Stomach smooth muscle (tissue), 2 donors: ENCODE measurements at regions not wholly inside any gene's neighbourhood (a gene's known extent, or its start where the extent isn't known, plus 50 kb on each side); places are given as distances from the start of the nearest gene placed in this dataset.
A peak's percentile ranks its signal among the peaks of the same experiment; 100 is the strongest.
"Not testable (repeated sequence)": the region's sequence is repeated elsewhere in the genome, so short reads cannot be mapped to it uniquely, and the experiment has no call there.

Experiments used
- H3K27ac ChIP-seq: one replicate; pipeline ENCODE4 v1.7.0; 2013; ENCODE audit warnings: mild to moderate bottlenecking, low read length, inconsistent platforms
- H3K27me3 ChIP-seq, 2 donors: one replicate each; pipeline ENCODE4 v1.7.0; 2013; ENCODE audit warnings: low read length in 2 of 2; ENCODE audit not compliant: insufficient read depth in 2 of 2, control insufficient read depth in 1 of 2
- H3K36me3 ChIP-seq, 2 donors: one replicate each; pipeline ENCODE4 v1.7.0; 2013; ENCODE audit warnings: low read length in 2 of 2; ENCODE audit not compliant: control insufficient read depth in 2 of 2, insufficient read depth in 2 of 2
- H3K4me1 ChIP-seq: one replicate; pipeline ENCODE4 v1.7.0; 2013; ENCODE audit warnings: low read length; ENCODE audit not compliant: control insufficient read depth, insufficient read depth
- H3K4me3 ChIP-seq, 2 donors: one replicate each; pipeline ENCODE4 v1.7.0; 2013; ENCODE audit warnings: low read length in 2 of 2
- H3K9ac ChIP-seq, 2 donors: one replicate each; pipeline ENCODE4 v1.7.0; 2013; ENCODE audit warnings: low read length in 2 of 2, mild to moderate bottlenecking in 1 of 2
- H3K9me3 ChIP-seq, 2 donors: one replicate each; pipeline ENCODE4 v1.7.0; 2013; ENCODE audit warnings: low read length in 2 of 2; ENCODE audit not compliant: control insufficient read depth in 2 of 2
- donor health status: healthy.
- donor health status: Pancreatic carcinoma.

GRCh38 chr7:152543799-152544198, 108.0 kb upstream of the KMT2C start:
- Histone ChIP-seq H3K4me3 (no peak overlapping the region), H3K27me3 (no peaks in the 10 kb centered on the region), H3K4me1 (no peaks in the 10 kb centered on the region), H3K27ac (no peak overlapping the region), H3K9me3 (no peaks in the 10 kb centered on the region), H3K9ac (no peak overlapping the region), H3K36me3 (no peaks in the 10 kb centered on the region)

- Histone ChIP-seq H3K9me3 (no peaks in the 10 kb centered on the region), H3K4me3 (no peak overlapping the region), H3K36me3 (no peaks in the 10 kb centered on the region), H3K9ac (no peak overlapping the region), H3K27me3 (no peaks in the 10 kb centered on the region), H3K4me1 (no peaks in the 10 kb centered on the region), H3K27ac (no peak overlapping the region)
Observed at GRCh38 chr7:152541892-152542291, 106.1 kb upstream of the KMT2C start.

DNA sequence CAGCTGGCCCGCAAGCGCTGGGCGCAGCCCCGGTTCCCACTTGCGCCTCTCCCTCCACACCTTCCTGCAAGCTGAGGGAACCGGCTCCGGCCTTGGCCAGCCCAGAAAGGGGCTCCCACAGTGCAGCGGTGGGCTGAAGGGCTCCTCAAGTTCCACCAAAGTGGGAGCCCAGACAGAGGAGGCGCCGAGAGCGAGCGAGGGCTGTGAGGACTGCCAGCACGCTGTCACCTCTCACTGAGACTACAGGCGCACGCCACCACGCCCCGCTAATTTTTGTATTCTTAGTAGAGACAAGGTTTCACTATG, 103.3 kb upstream of the KMT2C start:
- not testable (repeated sequence) for H3K4me3 ChIP-seq, H3K9ac ChIP-seq, H3K4me1 ChIP-seq, H3K36me3 ChIP-seq, H3K9me3 ChIP-seq, H3K27me3 ChIP-seq, H3K27ac ChIP-seq

DNA sequence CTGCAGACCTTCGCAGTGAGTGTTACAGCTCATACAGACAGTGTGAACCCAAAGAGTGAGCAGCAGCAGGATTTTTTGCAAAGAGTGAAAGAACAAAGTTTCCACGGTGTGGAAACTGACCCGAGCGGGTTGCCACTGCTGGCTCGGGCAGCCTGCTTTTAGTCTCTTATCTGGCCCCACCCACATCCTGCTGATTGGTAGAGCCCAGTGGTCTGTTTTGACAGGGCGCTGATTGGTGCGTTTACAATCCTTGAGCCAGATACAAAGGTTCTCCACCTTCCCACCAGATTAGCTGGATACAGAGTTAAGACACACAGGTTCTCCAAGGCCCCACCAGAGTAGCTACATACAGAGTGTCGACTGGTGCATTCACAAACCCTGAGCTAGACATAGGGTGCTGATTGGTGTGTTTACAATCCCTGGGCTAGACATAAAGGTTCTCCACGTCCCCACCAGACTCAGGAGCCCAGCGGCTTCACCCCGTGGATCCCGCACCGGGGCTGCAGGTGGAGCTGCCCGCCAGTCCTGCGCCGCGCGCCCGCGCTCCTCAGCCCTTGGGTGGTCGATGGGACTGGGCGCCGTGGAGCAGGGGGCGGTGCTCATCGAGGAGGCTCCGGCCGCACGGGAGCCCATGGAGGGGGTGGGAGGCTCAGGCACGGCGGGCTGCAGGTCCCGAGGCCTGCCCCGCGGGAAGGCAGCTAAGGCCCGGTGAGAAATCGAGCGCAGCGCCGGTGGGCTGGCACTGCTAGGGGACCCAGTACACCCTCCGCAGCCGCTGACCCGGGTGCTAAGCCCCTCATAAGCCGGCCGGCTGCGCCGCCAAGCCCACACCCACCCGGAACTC, 102.8 kb upstream of the KMT2C start:
- H3K36me3 ChIP-seq, H3K9ac ChIP-seq, H3K4me1 ChIP-seq, H3K9me3 ChIP-seq, H3K27ac ChIP-seq, H3K4me3 ChIP-seq, H3K27me3 ChIP-seq: not testable (repeated sequence)

DNA sequence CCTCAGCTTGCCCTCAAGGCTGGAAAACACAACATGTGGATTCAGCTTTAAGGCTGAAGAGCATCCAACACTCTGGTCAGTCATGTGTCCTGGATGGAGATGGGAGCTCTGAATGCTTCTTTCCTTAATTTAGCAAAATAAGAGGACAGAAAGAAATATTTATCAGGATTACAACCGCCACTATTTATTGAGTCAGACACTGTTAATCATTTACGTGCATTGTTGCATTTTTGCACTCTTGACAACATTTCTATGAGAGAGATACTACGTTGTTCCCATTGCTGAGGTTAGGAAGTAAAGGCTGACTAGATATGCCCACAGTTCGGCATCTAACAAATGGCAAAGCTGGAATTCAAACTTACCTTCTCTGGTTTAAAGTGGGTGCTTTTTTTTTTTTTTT, 101.8 kb upstream of the KMT2C start:
- no peak overlapping the region for H3K4me3 ChIP-seq
- H3K9ac ChIP-seq, result no peak overlapping the region
- H3K36me3 ChIP-seq, result no peaks in the 10 kb centered on the region
- H3K4me1 ChIP-seq, result no peaks in the 10 kb centered on the region
- H3K9me3 ChIP-seq, result no peaks in the 10 kb centered on the region
- no peaks in the 10 kb centered on the region for H3K27me3 ChIP-seq
- no peak overlapping the region for H3K27ac ChIP-seq

DNA sequence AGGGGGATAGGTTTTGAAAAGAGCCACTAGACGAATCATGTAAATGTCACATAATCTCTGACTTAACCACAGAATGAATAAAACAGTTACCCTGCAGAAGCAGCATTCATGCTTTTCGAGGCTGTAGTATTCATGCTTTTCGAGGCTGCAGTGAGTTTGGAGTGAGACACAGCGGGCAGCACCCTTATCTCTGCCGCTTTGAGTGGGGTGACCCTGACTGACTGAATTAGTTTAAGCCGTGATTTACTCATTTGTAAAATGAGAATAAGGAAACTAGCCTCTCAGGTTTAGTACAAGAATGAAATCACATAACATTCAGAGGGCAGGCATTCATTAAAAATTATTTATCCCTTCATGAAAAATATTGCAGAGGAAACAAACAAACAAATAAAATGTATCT, 92.8 kb upstream of the KMT2C start:
- Histone ChIP-seq H3K4me3 (no peak overlapping the region), H3K9ac (no peak overlapping the region), H3K27me3 (no peaks in the 10 kb centered on the region), H3K4me1 (peaks cover 5% of the 10 kb centered on the region), H3K9me3 (no peaks in the 10 kb centered on the region), H3K27ac (no peak overlapping the region), H3K36me3 (no peaks in the 10 kb centered on the region)

GRCh38 chr7:152527610-152528032, 91.8 kb upstream of the KMT2C start:
- Histone ChIP-seq H3K9ac (no peak overlapping the region), H3K9me3 (no peaks in the 10 kb centered on the region), H3K27me3 (no peaks in the 10 kb centered on the region), H3K4me3 (no peak overlapping the region), H3K36me3 (no peaks in the 10 kb centered on the region), H3K27ac (no peak overlapping the region), H3K4me1 (peaks cover 8% of the 10 kb centered on the region)

DNA sequence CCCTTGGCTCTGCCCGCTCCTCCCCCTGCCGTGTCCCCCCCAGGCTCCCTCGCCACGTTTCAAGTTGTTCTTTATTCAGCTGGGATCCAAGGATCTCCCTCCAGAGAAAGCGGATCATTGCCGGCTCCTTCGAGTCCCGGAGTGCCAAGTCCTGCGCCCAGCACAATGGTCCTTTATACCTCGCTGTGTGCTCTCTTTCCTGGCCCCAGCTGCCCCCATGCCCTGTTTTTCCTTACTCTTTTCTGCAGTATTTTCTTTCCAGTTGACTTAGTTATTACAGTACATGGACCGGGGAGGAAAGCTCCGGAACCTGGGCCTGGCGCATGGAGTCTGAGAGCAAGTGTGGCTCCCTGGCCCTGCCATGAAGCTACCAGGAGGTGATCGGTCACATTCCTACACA, 88.1 kb upstream of the KMT2C start:
- no peaks in the 10 kb centered on the region for H3K27me3 ChIP-seq
- no peak overlapping the region for H3K4me3 ChIP-seq
- H3K27ac ChIP-seq, result no peak overlapping the region
- no peak overlapping the region for H3K9ac ChIP-seq
- peaks cover 15% of the 10 kb centered on the region for H3K4me1 ChIP-seq
- peaks cover 0 to 6% of the 10 kb centered on the region in 2 donors for H3K9me3 ChIP-seq
- H3K36me3 ChIP-seq, result no peaks in the 10 kb centered on the region

DNA sequence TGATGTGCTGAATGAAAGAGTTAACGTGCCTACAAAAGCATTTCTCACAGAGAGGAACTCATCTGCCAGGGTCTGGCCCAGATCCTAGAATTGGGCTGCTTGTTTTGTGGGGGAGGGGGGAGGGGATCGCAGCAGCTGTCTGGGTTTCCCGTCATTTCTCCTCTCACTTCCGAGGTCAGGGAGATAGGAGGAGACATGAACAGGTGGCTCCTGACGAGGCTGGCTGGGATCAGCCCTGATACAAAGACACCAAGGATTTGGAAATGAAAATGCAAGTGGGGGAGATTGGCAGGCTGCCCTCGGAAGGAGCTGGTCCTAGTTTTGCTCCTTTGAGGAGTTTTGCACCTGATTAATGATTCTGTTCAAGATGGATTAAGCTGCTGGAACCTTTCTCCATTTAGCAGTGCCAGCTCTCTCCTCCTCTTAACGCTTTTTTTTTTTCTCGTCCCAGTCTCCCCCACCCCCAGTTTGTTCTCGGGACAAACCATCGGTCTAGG, 86.8 kb upstream of the KMT2C start:
- Histone ChIP-seq H3K4me3 (peak overlapping the region; percentile 57 to 68), H3K27ac (no peak overlapping the region), H3K27me3 (no peaks in the 10 kb centered on the region), H3K9me3 (peaks cover 0 to 6% of the 10 kb centered on the region in 2 donors), H3K4me1 (peaks cover 15% of the 10 kb centered on the region), H3K36me3 (no peaks in the 10 kb centered on the region), H3K9ac (peak overlapping the region in 1 of 2 donors; percentile 16)

DNA sequence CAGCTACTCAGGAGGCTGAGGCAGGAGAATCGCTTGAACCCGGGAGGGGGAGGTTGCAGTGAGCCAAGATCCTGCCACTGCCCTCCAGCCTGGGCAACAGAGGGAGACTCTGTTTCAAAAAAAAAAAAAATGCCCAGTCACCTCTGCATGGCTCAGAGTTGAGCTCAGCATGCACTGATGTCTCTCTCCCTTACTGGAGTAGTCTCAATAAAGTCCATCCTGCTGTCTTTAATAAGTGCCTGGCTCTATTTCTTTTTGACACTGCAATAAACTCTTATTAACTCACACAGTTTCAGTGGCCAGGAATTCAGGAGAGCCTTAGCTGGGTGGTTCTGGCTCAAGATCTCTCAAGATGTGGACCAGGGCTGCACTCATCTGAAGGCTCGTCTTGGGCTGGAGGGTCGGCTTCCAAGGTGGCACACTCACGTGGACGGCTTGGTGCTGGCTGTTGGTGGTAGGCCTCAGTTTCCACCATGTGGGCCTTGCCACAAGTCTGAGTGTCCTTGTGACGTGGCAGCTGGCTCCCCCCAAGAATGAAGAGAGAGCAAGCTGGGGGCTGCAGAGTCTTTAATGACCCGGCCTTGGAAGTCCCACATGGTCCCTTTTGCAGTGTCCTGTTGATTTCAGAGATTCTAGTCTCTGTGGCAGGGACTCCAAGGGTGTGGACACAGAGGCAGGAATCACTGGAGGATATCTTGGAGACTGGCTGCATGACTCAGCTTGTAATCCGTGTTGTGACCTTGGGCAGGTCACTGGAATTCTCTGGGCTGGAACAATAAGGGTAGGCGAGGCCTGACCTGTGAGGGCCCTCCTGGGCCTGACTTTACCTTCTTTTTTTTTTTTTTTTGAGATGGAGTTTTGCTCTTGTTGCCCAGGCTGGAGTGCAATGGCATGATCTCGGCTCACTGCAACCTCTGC, 85.9 kb upstream of the KMT2C start:
- H3K36me3 ChIP-seq, result no peaks in the 10 kb centered on the region
- H3K27me3 ChIP-seq, result no peaks in the 10 kb centered on the region
- peaks cover 0 to 6% of the 10 kb centered on the region in 2 donors for H3K9me3 ChIP-seq
- H3K9ac ChIP-seq, result no peak overlapping the region
- H3K4me1 ChIP-seq, result peaks cover 10% of the 10 kb centered on the region
- no peak overlapping the region for H3K4me3 ChIP-seq
- no peak overlapping the region for H3K27ac ChIP-seq
